ENCODE measurements at regions not wholly inside any gene's neighbourhood (a gene's known extent, or its start where the extent isn't known, plus 50 kb on each side); places are given as distances from the start of the nearest gene placed in this dataset.

DNA sequence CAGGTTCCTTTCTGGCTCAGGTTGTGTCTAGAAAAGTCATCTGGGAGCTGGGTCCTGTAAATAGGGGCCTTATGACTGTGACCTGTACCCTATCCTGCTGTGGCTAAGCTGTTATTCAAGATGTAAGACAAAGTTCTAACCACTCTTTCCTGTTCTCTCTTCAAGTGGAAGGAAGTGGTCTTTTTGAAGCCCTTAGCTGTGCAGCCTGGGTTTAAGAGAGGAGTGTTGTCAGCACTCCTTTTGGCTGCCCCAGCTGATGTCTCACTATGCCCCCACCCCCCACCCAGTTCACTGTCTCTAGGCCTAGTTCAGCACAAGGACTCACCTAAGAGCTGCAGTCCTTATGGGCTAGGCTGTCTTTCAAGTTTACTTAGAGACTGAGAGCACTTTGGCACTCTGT is 1069.5 kb downstream of the FAM133A start:
- TF ChIP-seq, protein P1, sequence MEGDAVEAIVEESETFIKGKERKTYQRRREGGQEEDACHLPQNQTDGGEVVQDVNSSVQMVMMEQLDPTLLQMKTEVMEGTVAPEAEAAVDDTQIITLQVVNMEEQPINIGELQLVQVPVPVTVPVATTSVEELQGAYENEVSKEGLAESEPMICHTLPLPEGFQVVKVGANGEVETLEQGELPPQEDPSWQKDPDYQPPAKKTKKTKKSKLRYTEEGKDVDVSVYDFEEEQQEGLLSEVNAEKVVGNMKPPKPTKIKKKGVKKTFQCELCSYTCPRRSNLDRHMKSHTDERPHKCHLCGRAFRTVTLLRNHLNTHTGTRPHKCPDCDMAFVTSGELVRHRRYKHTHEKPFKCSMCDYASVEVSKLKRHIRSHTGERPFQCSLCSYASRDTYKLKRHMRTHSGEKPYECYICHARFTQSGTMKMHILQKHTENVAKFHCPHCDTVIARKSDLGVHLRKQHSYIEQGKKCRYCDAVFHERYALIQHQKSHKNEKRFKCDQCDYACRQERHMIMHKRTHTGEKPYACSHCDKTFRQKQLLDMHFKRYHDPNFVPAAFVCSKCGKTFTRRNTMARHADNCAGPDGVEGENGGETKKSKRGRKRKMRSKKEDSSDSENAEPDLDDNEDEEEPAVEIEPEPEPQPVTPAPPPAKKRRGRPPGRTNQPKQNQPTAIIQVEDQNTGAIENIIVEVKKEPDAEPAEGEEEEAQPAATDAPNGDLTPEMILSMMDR (IDR thresholded peaks at IDR 0.05; ENCODE audit: unreplicated experiment): no peak
- H3K36me3 Mint-ChIP-seq (ENCODE audit: insufficient read depth): no peaks in the 10 kb centered on the region
- no peak overlapping the region for H3K27ac Mint-ChIP-seq
- no peaks in the 10 kb centered on the region for H3K27me3 Mint-ChIP-seq
- no peak overlapping the region for H3K4me3 Mint-ChIP-seq (ENCODE audit: low read depth)
- H3K9me3 Mint-ChIP-seq (ENCODE audit: low read depth): no peaks in the 10 kb centered on the region
- peaks cover 2% of the 10 kb centered on the region for H3K4me1 Mint-ChIP-seq (ENCODE audit: low read depth)
- DNase-seq (ENCODE audit: low spot score, unreplicated experiment): no peak

DNA sequence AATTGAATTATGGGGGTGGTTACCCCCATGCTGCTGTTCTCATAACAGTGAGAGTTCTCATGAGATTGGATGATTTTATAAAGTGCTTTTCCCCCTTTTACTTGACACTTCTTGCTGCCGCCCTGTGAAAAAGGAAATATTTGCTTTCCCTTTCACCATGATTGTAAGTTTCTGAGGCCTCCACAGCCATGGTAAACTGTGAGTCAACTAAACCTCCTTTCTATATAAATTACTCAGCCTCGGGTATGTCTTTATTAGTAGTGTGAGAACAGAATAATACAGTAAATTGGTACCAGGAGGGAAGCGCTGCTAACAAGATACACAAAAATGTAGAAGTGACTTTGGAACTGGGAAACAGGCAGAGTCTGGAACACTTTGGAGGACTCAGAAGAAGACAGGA is 1070.8 kb downstream of the FAM133A start:
- Mint-ChIP-seq H3K27ac (no peak overlapping the region), H3K4me1 (ENCODE audit: low read depth) (peaks cover 2% of the 10 kb centered on the region), H3K27me3 (no peaks in the 10 kb centered on the region), H3K9me3 (ENCODE audit: low read depth) (no peaks in the 10 kb centered on the region), H3K4me3 (ENCODE audit: low read depth) (no peak overlapping the region), H3K36me3 (ENCODE audit: insufficient read depth) (no peaks in the 10 kb centered on the region)
- TF ChIP-seq, protein P1 (IDR thresholded peaks at IDR 0.05; ENCODE audit: unreplicated experiment): no peak
- no peak for DNase-seq (ENCODE audit: low spot score, unreplicated experiment)

DNA sequence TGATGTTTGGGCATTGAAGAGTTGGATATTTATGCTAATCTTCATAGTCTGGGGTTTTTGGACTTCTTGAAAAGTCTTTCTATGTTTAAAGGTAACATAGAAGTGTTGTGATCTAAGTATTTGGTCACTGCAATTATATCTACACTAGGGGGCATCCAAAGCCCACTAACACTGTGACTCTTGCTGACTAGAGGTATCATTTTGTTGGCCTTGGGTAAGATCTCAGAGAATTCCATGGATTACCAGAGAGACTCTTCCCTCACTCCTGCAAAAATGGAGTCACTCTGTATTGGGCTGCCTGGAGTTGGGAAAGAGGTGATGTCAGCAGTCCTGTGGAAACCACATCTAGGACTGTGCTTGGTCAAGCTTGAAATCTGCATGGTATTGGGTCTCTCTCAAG is 1077.6 kb downstream of the FAM133A start:
- no peaks in the 10 kb centered on the region for H3K9me3 Mint-ChIP-seq (ENCODE audit: low read depth)
- H3K36me3 Mint-ChIP-seq (ENCODE audit: insufficient read depth): no peaks in the 10 kb centered on the region
- H3K27me3 Mint-ChIP-seq: no peaks in the 10 kb centered on the region
- peaks cover 1% of the 10 kb centered on the region for H3K4me1 Mint-ChIP-seq (ENCODE audit: low read depth)
- H3K27ac Mint-ChIP-seq: no peak overlapping the region
- TF ChIP-seq, protein P1 (IDR thresholded peaks at IDR 0.05; ENCODE audit: unreplicated experiment): peak; percentile 29
- no peak for DNase-seq (ENCODE audit: low spot score, unreplicated experiment)
- H3K4me3 Mint-ChIP-seq (ENCODE audit: low read depth): no peak overlapping the region

DNA sequence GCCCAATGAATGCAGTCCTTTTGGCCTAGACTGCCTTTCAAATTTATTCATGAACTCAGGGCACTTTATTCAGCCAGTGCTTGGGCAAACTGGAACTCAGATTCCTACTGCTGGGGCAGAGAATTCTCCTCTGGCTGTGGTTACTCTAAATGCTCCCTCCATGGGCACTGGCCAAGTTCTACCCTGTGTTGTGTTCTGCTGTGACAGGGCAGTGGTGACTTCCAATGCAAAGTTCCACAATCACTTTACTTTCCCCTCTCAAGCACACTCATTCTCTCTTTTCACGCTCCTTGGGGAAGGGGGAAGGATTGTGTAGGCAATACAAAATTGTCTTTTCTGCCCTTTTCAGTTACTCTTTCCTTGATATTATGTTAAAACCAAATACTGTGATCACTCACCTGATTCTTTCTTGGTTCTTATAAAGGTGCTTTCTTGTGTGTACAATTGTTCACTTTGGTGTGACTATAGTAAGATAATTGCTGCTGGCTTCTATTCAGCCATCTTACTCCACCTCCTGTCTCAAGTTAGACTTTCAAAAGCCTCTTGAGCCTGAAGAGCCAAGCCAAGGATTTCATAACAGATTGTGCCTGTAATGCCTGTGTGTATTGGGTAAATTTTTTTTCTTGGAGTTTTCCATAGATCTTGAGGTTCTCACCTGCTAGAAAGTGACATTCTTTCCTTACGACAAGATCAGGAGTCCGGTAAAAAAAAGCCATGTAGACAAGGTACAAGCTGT is 1078.6 kb downstream of the FAM133A start:
- no peak for DNase-seq (ENCODE audit: low spot score, unreplicated experiment)
- TF ChIP-seq, protein P1 (IDR thresholded peaks at IDR 0.05; ENCODE audit: unreplicated experiment): no peak
- Mint-ChIP-seq H3K36me3 (ENCODE audit: insufficient read depth) (no peaks in the 10 kb centered on the region), H3K27me3 (no peaks in the 10 kb centered on the region), H3K9me3 (ENCODE audit: low read depth) (no peaks in the 10 kb centered on the region), H3K4me3 (ENCODE audit: low read depth) (no peak overlapping the region), H3K27ac (no peak overlapping the region), H3K4me1 (ENCODE audit: low read depth) (peaks cover 1% of the 10 kb centered on the region)

DNA sequence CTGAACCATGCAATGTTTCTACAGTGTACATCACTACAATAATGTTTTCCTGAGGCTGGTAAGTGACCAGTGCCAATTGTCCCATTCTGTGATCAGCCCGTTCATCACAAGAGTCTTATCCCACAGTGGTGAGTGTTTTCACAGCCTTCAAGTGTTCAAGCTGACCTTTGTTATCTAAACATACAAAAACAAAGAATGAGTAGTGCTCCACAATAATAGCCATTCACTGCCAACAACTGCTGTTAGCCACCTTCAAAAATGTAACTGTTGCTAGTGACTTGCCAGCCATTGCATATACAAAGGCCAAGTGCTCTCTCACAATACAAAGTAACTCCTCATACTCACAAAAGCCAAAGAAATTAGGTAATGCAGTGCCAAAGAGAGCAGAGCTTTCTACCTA is 1084.1 kb downstream of the FAM133A start:
- no peaks in the 10 kb centered on the region for H3K36me3 Mint-ChIP-seq (ENCODE audit: insufficient read depth)
- TF ChIP-seq, protein P1 (IDR thresholded peaks at IDR 0.05; ENCODE audit: unreplicated experiment): no peak
- H3K9me3 Mint-ChIP-seq (ENCODE audit: low read depth): no peaks in the 10 kb centered on the region
- no peak overlapping the region for H3K4me3 Mint-ChIP-seq (ENCODE audit: low read depth)
- no peak for DNase-seq (ENCODE audit: low spot score, unreplicated experiment)
- peaks cover 5% of the 10 kb centered on the region for H3K4me1 Mint-ChIP-seq (ENCODE audit: low read depth)
- H3K27me3 Mint-ChIP-seq: no peaks in the 10 kb centered on the region
- H3K27ac Mint-ChIP-seq: no peak overlapping the region
